ENCODE measurements at regions not wholly inside any gene's neighbourhood (a gene's known extent, or its start where the extent isn't known, plus 50 kb on each side); places are given as distances from the start of the nearest gene placed in this dataset.

- TF ChIP-seq CTCF (IDR thresholded peaks at IDR 0.05; ENCODE audit: extremely low read depth in 1 of 2, insufficient read depth in 1 of 2, low read depth in 1 of 2, low read length in 2 of 2) (no peak), POLR2A (IDR thresholded peaks at IDR 0.05; ENCODE audit: low read depth, low read length) (no peak), MAX (IDR thresholded peaks at IDR 0.05; ENCODE audit: insufficient read depth, insufficient read length) (no peak), JUN (IDR thresholded peaks at IDR 0.05; ENCODE audit: borderline replicate concordance, insufficient read depth, insufficient read length, low read depth) (no peak), POLR2AphosphoS5 (IDR thresholded peaks at IDR 0.05; ENCODE audit: insufficient read depth, low read depth, low read length) (no peak), EZH2 (IDR thresholded peaks at IDR 0.05; ENCODE audit: borderline replicate concordance, low read depth, low read length, severe bottlenecking) (no peak)
These were observed 252.3 kb downstream of the TOX3 start for GRCh38 chr16:52294660-52295059.

Measured in endothelial cell of umbilical vein (primary cell).